DND-41 (cell line): ENCODE measurements at regions not wholly inside any gene's neighbourhood (a gene's known extent, or its start where the extent isn't known, plus 50 kb on each side); places are given as distances from the start of the nearest gene placed in this dataset.

Experiments used
- CTCF ChIP-seq: IDR thresholded peaks from 2 replicates; pipeline ENCODE4 v1.5.1; 2012; ENCODE audit warnings: borderline replicate concordance, low read length, moderate library complexity, mild to moderate bottlenecking; ENCODE audit not compliant: poor library complexity, severe bottlenecking; ENCODE audit errors: extremely low read depth
- EZH2 ChIP-seq: IDR thresholded peaks from 3 replicates; pipeline ENCODE4 v1.6.1; 2012; ENCODE audit warnings: borderline replicate concordance, low read depth, mild to moderate bottlenecking, moderate library complexity, low read length, inconsistent platforms; ENCODE audit not compliant: severe bottlenecking

GRCh38 chr5:117417501-117417900 is 842.9 kb upstream of the SEMA6A start:
- TF ChIP-seq CTCF: no peak
- no peak for TF ChIP-seq EZH2
